ENCODE measurements at regions not wholly inside any gene's neighbourhood (a gene's known extent, or its start where the extent isn't known, plus 50 kb on each side); places are given as distances from the start of the nearest gene placed in this dataset.
"Not testable (repeated sequence)": the region's sequence is repeated elsewhere in the genome, so short reads cannot be mapped to it uniquely, and the experiment has no call there.

GRCh38 chr10:57562211-57562610, 705.5 kb downstream of the IPMK start:
- no peaks in the 10 kb centered on the region for H3K36me3 Mint-ChIP-seq (ENCODE audit: low read depth)
- no peaks in the 10 kb centered on the region for H3K4me1 Mint-ChIP-seq (ENCODE audit: low read depth)
- intact Hi-C loops (cut with micrococcal nuclease): no loop called here
- H3K9me3 Mint-ChIP-seq: peaks cover 4% of the 10 kb centered on the region
- TF ChIP-seq CTCF (IDR thresholded peaks at IDR 0.05): no peak
- ChIA-PET POLR2A (no interaction called here), CTCF (no interaction called here)
- H3K27me3 Mint-ChIP-seq: no peaks in the 10 kb centered on the region
- no peak for ATAC-seq
- DNase-seq: no peak
- no peak overlapping the region for H3K4me3 Mint-ChIP-seq
- no peak overlapping the region for H3K27ac Mint-ChIP-seq

- H3K27me3 Mint-ChIP-seq; H3K27ac Mint-ChIP-seq; DNase-seq; H3K36me3 Mint-ChIP-seq (ENCODE audit: low read depth); ATAC-seq; H3K9me3 Mint-ChIP-seq; intact Hi-C loops (cut with micrococcal nuclease); H3K4me1 Mint-ChIP-seq (ENCODE audit: low read depth); H3K4me3 Mint-ChIP-seq; POLR2A ChIA-PET: not testable (repeated sequence)
- CTCF ChIA-PET: interaction anchor here (1.3 kb wide), 1 partner anchor 105 kb away, joined by 3 read pairs; no protein-coding TSS in a partner anchor
Observed at GRCh38 chr10:57551774-57552173, 715.9 kb downstream of the IPMK start.

GRCh38 chr10:57535306-57535705, 732.4 kb downstream of the IPMK start:
- Mint-ChIP-seq H3K4me3 (no peak overlapping the region), H3K36me3 (ENCODE audit: low read depth) (no peaks in the 10 kb centered on the region), H3K4me1 (ENCODE audit: low read depth) (no peaks in the 10 kb centered on the region), H3K27me3 (no peaks in the 10 kb centered on the region), H3K27ac (no peak overlapping the region), H3K9me3 (peaks cover 2% of the 10 kb centered on the region)
- ChIA-PET POLR2A (no interaction called here), CTCF (no interaction called here)
- intact Hi-C loops (cut with micrococcal nuclease): no loop called here
- TF ChIP-seq CTCF (IDR thresholded peaks at IDR 0.05): no peak
- ATAC-seq: no peak
- DNase-seq: no peak

- intact Hi-C loops (cut with micrococcal nuclease): no loop called here
- ChIA-PET CTCF (no interaction called here), POLR2A (no interaction called here)
- H3K9me3 Mint-ChIP-seq: peaks cover 5% of the 10 kb centered on the region
- DNase-seq (no peak), ATAC-seq (no peak)
- no peak for TF ChIP-seq CTCF (IDR thresholded peaks at IDR 0.05)
- H3K27me3 Mint-ChIP-seq: no peaks in the 10 kb centered on the region
- no peak overlapping the region for H3K4me3 Mint-ChIP-seq
- H3K36me3 Mint-ChIP-seq (ENCODE audit: low read depth): no peaks in the 10 kb centered on the region
- H3K27ac Mint-ChIP-seq: no peak overlapping the region
- H3K4me1 Mint-ChIP-seq (ENCODE audit: low read depth): no peaks in the 10 kb centered on the region
Observed at GRCh38 chr10:57513637-57514036, 754.1 kb downstream of the IPMK start.

GRCh38 chr10:57507788-57508187, 759.9 kb downstream of the IPMK start:
- intact Hi-C loops (cut with micrococcal nuclease): no loop called here
- H3K4me3 Mint-ChIP-seq: no peak overlapping the region
- ChIA-PET CTCF (no interaction called here), POLR2A (no interaction called here)
- H3K36me3 Mint-ChIP-seq (ENCODE audit: low read depth): no peaks in the 10 kb centered on the region
- H3K27me3 Mint-ChIP-seq: no peaks in the 10 kb centered on the region
- no peak for ATAC-seq
- no peak for DNase-seq
- no peak overlapping the region for H3K27ac Mint-ChIP-seq
- TF ChIP-seq CTCF (IDR thresholded peaks at IDR 0.05): no peak
- H3K9me3 Mint-ChIP-seq: peaks cover 2% of the 10 kb centered on the region
- no peaks in the 10 kb centered on the region for H3K4me1 Mint-ChIP-seq (ENCODE audit: low read depth)

All from activated CD8-positive, alpha-beta T cell treated with anti-CD3 and anti-CD28 coated beads for 36 hours (primary cell).